CD4-positive, alpha-beta T cell (primary cell): ENCODE measurements at regions not wholly inside any gene's neighbourhood (a gene's known extent, or its start where the extent isn't known, plus 50 kb on each side); places are given as distances from the start of the nearest gene placed in this dataset.

ENCODE experiments used
- ATAC-seq: fragments of 200-7000 bp; cut with Tn5 transposase; one replicate; pipeline ENCODE4 v1.10.0; 2022; ENCODE audit warnings: mild to moderate bottlenecking; ENCODE audit not compliant: poor library complexity
- CTCF ChIA-PET: fragments of 350-600 bp; sonication (Branson Sonifier 250); formaldehyde crosslinking; loops from one replicate; lab custom pipeline; 2021; ENCODE audit warnings: antibody characterized with exemption, inconsistent platforms; lab: Charles Lee
- POLR2A ChIA-PET: fragments of 350-600 bp; sonication (Branson Sonifier 250); formaldehyde crosslinking; loops from one replicate; lab custom pipeline; 2021; ENCODE audit warnings: antibody characterized with exemption, inconsistent platforms; lab: Charles Lee
- DNase-seq, 14 experiments: peaks; one replicate each; pipeline ENCODE4 v3.0.0-alpha.2; 2013 to 2020; ENCODE audit warnings: mixed read lengths in 2 of 14
- H3K27ac ChIP-seq, 2 donors: one replicate each; pipeline versions ENCODE4 v1.5.1 to v1.7.0; 2013; ENCODE audit warnings: low read length in 2 of 2, low read depth in 1 of 2, mild to moderate bottlenecking in 1 of 2
- H3K27me3 ChIP-seq, 2 experiments: 1 replicate in 1 of 2; 2 replicates in 1 of 2; pipeline versions ENCODE4 v1.6.1 to v1.7.0; 2013; ENCODE audit warnings: low read length in 2 of 2, control low read depth in 1 of 2, mild to moderate bottlenecking in 1 of 2, moderate library complexity in 1 of 2; ENCODE audit not compliant: insufficient read depth in 2 of 2, control insufficient read depth in 1 of 2
- H3K36me3 ChIP-seq: one replicate; pipeline ENCODE4 v1.6.1; 2013; ENCODE audit warnings: low read length, control low read depth; ENCODE audit not compliant: insufficient read depth
- H3K4me1 ChIP-seq: one replicate; pipeline ENCODE4 v1.6.1; 2013; ENCODE audit warnings: low read length, control low read depth; ENCODE audit not compliant: insufficient read depth
- H3K4me3 ChIP-seq: one replicate; pipeline ENCODE4 v1.5.1; 2013; ENCODE audit warnings: mild to moderate bottlenecking, low read length, moderate library complexity
- H3K9me3 ChIP-seq, 2 experiments: 1 replicate in 1 of 2; 2 replicates in 1 of 2; pipeline versions ENCODE4 v1.6.1 to v1.7.0; 2013; ENCODE audit warnings: low read length in 2 of 2, mild to moderate bottlenecking in 2 of 2, control low read depth in 1 of 2, moderate library complexity in 1 of 2; ENCODE audit not compliant: control insufficient read depth in 1 of 2, insufficient read depth in 1 of 2
- H3K27ac Mint-ChIP-seq: one replicate; pipeline ENCODE4 v1.8.0; 2020; ENCODE audit warnings: mixed read lengths
- H3K27me3 Mint-ChIP-seq: one replicate; pipeline ENCODE4 v1.8.0; 2021; ENCODE audit warnings: mixed read lengths
- H3K36me3 Mint-ChIP-seq: one replicate; pipeline ENCODE4 v1.8.0; 2021; ENCODE audit warnings: low read depth, mixed read lengths
- H3K4me1 Mint-ChIP-seq: one replicate; pipeline ENCODE4 v1.8.0; 2021; ENCODE audit warnings: low read depth, mixed read lengths
- H3K4me3 Mint-ChIP-seq: one replicate; pipeline ENCODE4 v1.8.0; 2020; ENCODE audit warnings: mild to moderate bottlenecking, mixed read lengths
- H3K9me3 Mint-ChIP-seq: one replicate; pipeline ENCODE4 v1.8.0; 2020; ENCODE audit warnings: mixed read lengths
- CTCF ChIP-seq: fragments of 200-600 bp; IDR thresholded peaks from one replicate; pipeline ENCODE4 v1.8.0; 2022; ENCODE audit warnings: antibody characterized with exemption, mild to moderate bottlenecking
- intact Hi-C, 2 experiments: fragments of 100-400 bp; cut with DNase I in 1 of 2; cut with micrococcal nuclease in 1 of 2; formaldehyde crosslinking; loops; one replicate each; pipeline versions ENCODE4 v1.15.1 to v1.9.0; 2023 to 2025; cut with DNase I, micrococcal nuclease

DNA sequence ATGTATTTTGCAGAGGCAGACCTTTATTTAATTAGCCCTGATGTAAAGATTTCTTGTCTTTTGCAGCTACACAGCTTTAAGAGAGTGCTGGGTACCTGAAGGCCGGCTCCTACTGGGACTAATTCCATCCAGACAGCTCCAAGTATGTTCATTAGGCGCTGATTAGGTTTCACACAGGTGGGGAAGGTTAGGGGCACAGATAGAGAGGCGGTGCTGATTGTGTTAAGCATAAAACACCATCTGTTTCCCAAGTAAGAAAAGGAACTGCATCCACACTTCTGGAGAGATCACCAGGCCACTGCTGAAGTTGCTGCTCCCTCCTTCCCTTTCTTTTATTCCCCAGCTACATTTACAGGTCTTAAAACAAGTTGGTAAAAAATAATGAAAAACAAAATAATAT is 349.5 kb downstream of the ZIC3 start:
- no peak for TF ChIP-seq CTCF
- H3K4me1 Mint-ChIP-seq, result no peaks in the 10 kb centered on the region
- no peak overlapping the region for H3K4me3 ChIP-seq
- peaks cover 8% of the 10 kb centered on the region for H3K27me3 Mint-ChIP-seq
- H3K9me3 ChIP-seq, result no peaks in the 10 kb centered on the region
- H3K27me3 ChIP-seq, result no peaks in the 10 kb centered on the region
- H3K36me3 ChIP-seq, result no peaks in the 10 kb centered on the region
- H3K9me3 Mint-ChIP-seq, result no peaks in the 10 kb centered on the region
- ATAC-seq, result no peak
- ChIA-PET POLR2A (no interaction called here), CTCF (no interaction called here)
- no peaks in the 10 kb centered on the region for H3K36me3 Mint-ChIP-seq
- DNase-seq, result no peak
- intact Hi-C loops, result no loop called here
- H3K4me1 ChIP-seq, result no peaks in the 10 kb centered on the region
- no peak overlapping the region for H3K4me3 Mint-ChIP-seq
- no peak overlapping the region for H3K27ac ChIP-seq
- H3K27ac Mint-ChIP-seq, result no peak overlapping the region

GRCh38 chrX:137916090-137916746 is 350.3 kb downstream of the ZIC3 start:
- no peak for ATAC-seq
- H3K4me3 Mint-ChIP-seq, result no peak overlapping the region
- H3K27ac Mint-ChIP-seq, result no peak overlapping the region
- Histone ChIP-seq H3K4me3 (no peak overlapping the region), H3K4me1 (no peaks in the 10 kb centered on the region), H3K27ac (no peak overlapping the region), H3K9me3 (no peaks in the 10 kb centered on the region), H3K27me3 (no peaks in the 10 kb centered on the region), H3K36me3 (no peaks in the 10 kb centered on the region)
- CTCF ChIA-PET, result no interaction called here
- TF ChIP-seq CTCF, result no peak
- no peaks in the 10 kb centered on the region for H3K9me3 Mint-ChIP-seq
- H3K27me3 Mint-ChIP-seq, result peaks cover 8% of the 10 kb centered on the region
- no peaks in the 10 kb centered on the region for H3K4me1 Mint-ChIP-seq
- no peak for DNase-seq
- intact Hi-C loops, result no loop called here
- no peaks in the 10 kb centered on the region for H3K36me3 Mint-ChIP-seq
- POLR2A ChIA-PET, result no interaction called here

DNA sequence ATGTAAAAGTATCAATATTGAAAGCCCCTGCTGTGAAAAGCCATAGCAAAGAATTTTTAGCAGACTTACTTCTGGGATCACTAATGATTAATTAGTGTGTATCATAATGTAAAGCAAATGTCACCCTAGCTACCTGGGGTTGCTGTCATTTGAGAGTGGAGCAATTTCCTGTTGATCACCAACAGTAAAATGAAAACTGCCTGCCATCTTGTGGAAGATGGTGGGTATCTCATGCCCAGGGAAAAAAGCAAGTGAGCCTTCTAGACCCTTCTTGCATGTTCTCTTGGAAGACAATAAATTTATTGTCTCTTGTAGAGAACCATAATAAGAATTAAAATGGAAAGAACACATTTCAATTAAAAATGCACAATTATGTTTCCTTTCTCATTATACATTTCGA is 360.2 kb downstream of the ZIC3 start:
- no peaks in the 10 kb centered on the region for H3K36me3 Mint-ChIP-seq
- no peak overlapping the region for H3K27ac Mint-ChIP-seq
- no peak for TF ChIP-seq CTCF
- no peaks in the 10 kb centered on the region for H3K27me3 Mint-ChIP-seq
- H3K4me3 ChIP-seq, result no peak overlapping the region
- POLR2A ChIA-PET, result no interaction called here
- H3K27me3 ChIP-seq, result no peaks in the 10 kb centered on the region
- no peak overlapping the region for H3K27ac ChIP-seq
- intact Hi-C loops, result no loop called here
- no peak overlapping the region for H3K4me3 Mint-ChIP-seq
- H3K9me3 Mint-ChIP-seq, result no peaks in the 10 kb centered on the region
- no peaks in the 10 kb centered on the region for H3K4me1 Mint-ChIP-seq
- no peaks in the 10 kb centered on the region for H3K36me3 ChIP-seq
- no peaks in the 10 kb centered on the region for H3K4me1 ChIP-seq
- CTCF ChIA-PET, result no interaction called here
- DNase-seq (no peak), ATAC-seq (no peak)
- no peaks in the 10 kb centered on the region for H3K9me3 ChIP-seq
